NCI-H1417 (cell line): ENCODE measurements at regions not wholly inside any gene's neighbourhood (a gene's known extent, or its start where the extent isn't known, plus 50 kb on each side); places are given as distances from the start of the nearest gene placed in this dataset.
"Not testable (repeated sequence)": the region's sequence is repeated elsewhere in the genome, so short reads cannot be mapped to it uniquely, and the experiment has no call there.

Experiments
- DNase-seq, 3 experiments: peaks; one replicate each; lab custom pipeline; 2025; lab: John Stamatoyannopoulos, UW

GRCh38 chr3:145903472-145904013 is 257.4 kb downstream of the PLOD2 start:
- peak in 2 of 3 experiments; percentile 59 to 80 for DNase-seq

- no peak for DNase-seq
These were observed 256.8 kb downstream of the PLOD2 start for GRCh38 chr3:145904138-145904537.

- no peak for DNase-seq
These were observed 254.7 kb downstream of the PLOD2 start for GRCh38 chr3:145906301-145906700.

- no peak for DNase-seq
These were observed 254.2 kb downstream of the PLOD2 start for GRCh38 chr3:145906755-145907154.

DNA sequence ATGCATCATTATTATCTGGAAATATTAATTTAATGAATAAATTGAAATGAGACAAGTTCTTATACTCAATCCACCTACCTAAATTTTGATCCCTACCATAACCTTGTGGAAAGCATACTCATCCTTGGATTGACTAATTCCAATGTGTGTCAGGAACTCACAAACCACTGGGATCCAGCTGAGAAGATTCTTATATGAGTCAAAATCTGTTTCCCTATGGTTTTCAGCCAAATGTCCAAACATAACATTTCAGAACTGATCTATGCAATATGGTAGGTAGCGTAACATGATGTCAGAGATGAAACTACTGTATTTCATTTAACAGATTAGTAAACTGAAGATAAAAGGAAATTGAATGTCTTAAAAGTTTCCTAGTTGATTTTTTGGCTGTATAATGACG is 250.0 kb downstream of the PLOD2 start:
- DNase-seq = no peak

DNA sequence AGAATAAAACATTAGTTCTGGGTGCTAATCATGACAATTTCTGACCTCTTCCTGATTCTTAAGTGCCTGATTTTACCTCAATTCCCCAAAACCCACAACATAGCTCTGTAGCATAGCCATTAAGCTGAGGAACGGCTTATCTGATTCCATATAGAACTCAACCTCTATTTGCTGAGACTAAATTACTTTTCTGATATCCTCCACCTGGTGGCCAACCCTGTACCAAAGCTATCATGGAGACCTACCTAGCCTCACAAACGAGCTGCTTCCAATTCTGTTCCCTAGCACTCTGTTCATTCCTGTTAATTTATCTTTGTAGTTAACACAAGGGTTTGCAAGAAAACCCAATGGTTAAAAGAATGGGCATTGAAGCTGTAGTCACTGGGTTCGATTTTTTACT is 245.2 kb downstream of the PLOD2 start:
- no peak for DNase-seq

GRCh38 chr3:145927736-145928135 is 233.2 kb downstream of the PLOD2 start:
- not testable (repeated sequence) for DNase-seq

GRCh38 chr3:145936971-145937370 is 224.0 kb downstream of the PLOD2 start:
- DNase-seq = no peak

GRCh38 chr3:145939431-145939830 is 221.6 kb downstream of the PLOD2 start:
- DNase-seq = peak in 2 of 3 experiments; percentile 69 to 85

DNA sequence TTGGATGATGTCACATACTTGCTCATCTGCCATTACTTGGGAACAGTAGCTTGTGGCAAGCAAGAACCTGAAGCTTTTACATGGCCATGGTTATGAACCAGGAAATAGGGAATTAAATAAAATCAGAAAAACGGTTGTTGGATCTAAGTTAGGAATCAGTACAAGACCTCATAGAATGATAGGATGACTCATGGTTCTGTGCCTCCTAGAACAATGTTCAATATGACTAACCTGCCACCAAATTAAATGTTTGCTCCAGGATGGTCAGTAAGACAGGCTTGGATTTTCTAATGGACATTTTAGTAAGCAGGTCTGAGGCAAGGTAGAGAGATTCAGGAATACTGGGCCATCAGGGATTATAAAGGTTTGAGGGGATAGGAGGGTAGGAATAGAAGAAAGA is 218.9 kb downstream of the PLOD2 start:
- DNase-seq = no peak

- DNase-seq = no peak
These were observed 217.0 kb downstream of the PLOD2 start for GRCh38 chr3:145943952-145944351.

DNA sequence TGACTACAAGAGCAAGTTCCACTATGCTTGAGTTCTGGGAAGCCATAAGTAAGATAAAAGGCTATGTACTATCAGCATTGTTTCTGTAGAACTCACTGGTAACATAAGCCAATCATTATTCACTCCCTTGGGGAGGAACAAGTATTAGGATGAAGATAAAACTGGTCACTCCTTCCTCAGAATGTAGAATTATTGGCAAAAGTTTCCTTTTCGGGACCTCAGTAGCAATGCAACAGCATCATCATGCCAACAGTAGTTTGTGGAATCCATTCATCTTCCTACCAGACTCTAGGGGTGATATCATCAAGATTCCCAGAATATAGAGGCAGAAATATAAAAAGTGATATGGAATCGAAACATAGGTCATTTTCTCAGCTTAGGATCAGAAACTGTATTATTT is 209.5 kb downstream of the PLOD2 start:
- no peak for DNase-seq

DNA sequence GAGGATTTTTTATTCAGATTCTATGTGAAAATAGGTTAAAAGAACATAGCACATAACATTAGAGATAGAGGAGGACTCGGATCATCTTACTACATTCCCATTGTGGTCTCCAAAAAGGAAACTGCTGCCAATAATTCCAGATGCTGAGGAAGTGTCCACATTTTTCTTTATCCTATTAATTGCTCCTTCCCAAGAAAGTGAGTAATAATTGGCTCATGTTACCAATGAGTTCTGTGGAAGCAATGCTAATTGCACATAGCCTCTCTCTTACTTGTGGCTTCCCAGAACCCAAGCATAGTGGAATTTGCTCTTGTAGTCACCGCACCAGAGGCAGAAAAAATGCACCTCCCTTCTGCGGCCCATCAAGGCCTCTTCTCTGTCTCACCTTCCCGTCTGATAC is 208.4 kb downstream of the PLOD2 start:
- DNase-seq = no peak

- DNase-seq = no peak
These were observed 207.7 kb downstream of the PLOD2 start for GRCh38 chr3:145953316-145953715.

DNA sequence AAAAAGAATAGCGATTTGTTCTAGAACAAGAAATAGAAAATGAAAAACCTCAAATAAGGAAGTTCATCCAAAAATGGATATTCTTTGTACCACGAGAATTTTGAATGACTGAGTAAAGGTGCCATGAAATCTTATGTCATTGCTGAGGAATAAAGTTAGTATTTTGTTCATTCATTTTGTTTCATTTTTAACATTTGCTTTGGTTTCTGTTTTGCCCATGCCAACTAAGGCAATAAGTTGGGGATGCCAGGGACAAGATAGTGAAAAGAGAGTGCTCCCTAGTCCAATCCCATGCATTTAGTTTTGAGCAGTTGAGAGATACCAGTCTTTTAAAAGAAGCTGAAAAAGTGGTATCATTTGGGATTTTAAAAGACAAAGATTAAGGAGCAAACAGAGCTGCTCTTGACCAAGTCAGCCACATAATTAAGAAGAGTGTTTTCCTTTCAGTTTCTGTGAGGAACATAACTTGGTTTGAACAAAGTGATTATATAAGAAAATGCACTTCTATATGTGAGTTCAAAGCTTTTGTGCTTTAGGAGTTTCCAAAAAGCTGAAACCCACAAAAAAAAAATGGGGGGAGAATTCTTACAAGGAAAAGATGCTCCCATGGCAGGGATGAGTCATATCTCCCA is 201.4 kb downstream of the PLOD2 start:
- DNase-seq = no peak

- no peak for DNase-seq
These were observed 197.9 kb downstream of the PLOD2 start for GRCh38 chr3:145963111-145963510.

DNA sequence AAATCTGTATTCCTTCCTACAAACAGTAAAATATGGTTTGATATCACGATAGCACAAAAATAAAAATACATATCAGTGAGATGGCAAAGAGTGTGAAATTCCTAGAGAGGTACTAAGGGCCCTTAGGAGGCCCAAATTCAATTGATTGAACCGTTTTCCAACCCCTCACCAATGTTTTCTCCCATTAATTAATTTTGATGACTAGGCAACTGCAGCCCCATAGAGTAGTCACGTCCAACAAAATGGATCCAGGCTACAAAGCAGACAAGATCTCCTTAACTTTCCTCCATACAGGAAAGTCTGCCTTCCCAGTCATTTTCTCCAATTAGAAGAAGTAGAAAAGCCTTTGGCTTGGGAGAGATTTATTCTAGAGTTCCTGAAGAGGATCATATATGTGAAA is 193.9 kb downstream of the PLOD2 start:
- DNase-seq = no peak

GRCh38 chr3:145971186-145971585 is 189.8 kb downstream of the PLOD2 start:
- DNase-seq = no peak

GRCh38 chr3:145972851-145973250 is 188.1 kb downstream of the PLOD2 start:
- DNase-seq = no peak

- no peak for DNase-seq
These were observed 179.9 kb downstream of the PLOD2 start for GRCh38 chr3:145981056-145981455.

GRCh38 chr3:145983101-145983500 is 177.9 kb downstream of the PLOD2 start:
- no peak for DNase-seq
